ENCODE measurements at regions not wholly inside any gene's neighbourhood (a gene's known extent, or its start where the extent isn't known, plus 50 kb on each side); places are given as distances from the start of the nearest gene placed in this dataset.
"Not testable (repeated sequence)": the region's sequence is repeated elsewhere in the genome, so short reads cannot be mapped to it uniquely, and the experiment has no call there.

DNA sequence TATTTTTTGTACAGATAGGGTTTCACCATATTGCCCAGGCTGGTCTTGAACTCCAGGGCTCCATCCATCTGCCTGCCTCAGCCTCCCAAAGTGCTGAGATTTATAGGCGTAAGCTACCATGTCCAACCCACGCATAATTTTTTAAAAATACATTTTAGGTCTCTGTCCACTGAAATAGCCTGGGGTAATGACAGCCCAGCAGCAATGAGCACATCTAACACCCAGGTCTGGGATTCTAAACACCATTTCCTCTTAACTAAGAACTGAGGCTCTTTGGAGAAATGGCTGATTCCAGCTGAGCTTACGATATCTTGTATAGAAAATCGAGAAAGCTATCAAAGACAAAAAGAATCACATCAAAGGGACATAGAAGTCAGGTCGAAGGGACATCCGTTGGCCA, 245.3 kb downstream of the PARN start:
- 93 to 96% methylated on average over 4 to 6 of the region's 6 CpGs for WGBS, 2 experiments
- no peaks in the 10 kb centered on the region for H3K36me3 ChIP-seq (ENCODE audit: control insufficient read depth, insufficient read depth, low read length)
- no peaks in the 10 kb centered on the region for H3K27me3 ChIP-seq (ENCODE audit: control insufficient read depth, insufficient read depth, low read length, poor library complexity, severe bottlenecking)
- no peaks in the 10 kb centered on the region for H3K9me3 ChIP-seq (ENCODE audit: control insufficient read depth, low read length)
- H3K4me3 ChIP-seq (ENCODE audit: insufficient read depth, low read depth, low read length) = no peak overlapping the region
- no peaks in the 10 kb centered on the region for H3K4me1 ChIP-seq (ENCODE audit: control insufficient read depth, insufficient read depth, low read length)
- H3K27ac ChIP-seq (ENCODE audit: insufficient read depth, low read depth, low read length, poor library complexity, severe bottlenecking) = no peak overlapping the region

DNA sequence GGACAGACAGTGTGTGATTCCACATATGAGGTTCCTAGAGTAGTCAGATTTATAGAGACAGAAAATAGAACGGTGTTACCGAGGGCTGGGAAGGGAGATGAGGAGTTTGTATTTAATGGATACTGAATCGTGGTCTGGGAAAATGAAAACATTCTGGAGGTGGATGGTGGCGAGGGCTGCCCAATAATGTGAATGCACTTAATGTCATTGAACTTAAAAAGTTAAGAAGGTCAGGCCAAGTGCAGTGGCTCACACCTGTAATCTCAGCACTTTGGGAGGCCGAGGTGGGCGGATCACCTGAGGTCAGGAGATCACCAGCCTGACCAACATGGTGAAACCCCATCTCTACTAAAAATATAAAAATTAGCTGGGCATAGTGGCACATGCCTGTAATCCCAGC, 246.2 kb downstream of the PARN start:
- H3K4me1 ChIP-seq (ENCODE audit: control insufficient read depth, insufficient read depth, low read length); H3K27me3 ChIP-seq (ENCODE audit: control insufficient read depth, insufficient read depth, low read length, poor library complexity, severe bottlenecking); H3K9me3 ChIP-seq (ENCODE audit: control insufficient read depth, low read length); H3K4me3 ChIP-seq (ENCODE audit: insufficient read depth, low read depth, low read length); H3K27ac ChIP-seq (ENCODE audit: insufficient read depth, low read depth, low read length, poor library complexity, severe bottlenecking); H3K36me3 ChIP-seq (ENCODE audit: control insufficient read depth, insufficient read depth, low read length): not testable (repeated sequence)
- 93 to 96% methylated on average over 6 of the region's 6 CpGs for WGBS, 2 experiments

DNA sequence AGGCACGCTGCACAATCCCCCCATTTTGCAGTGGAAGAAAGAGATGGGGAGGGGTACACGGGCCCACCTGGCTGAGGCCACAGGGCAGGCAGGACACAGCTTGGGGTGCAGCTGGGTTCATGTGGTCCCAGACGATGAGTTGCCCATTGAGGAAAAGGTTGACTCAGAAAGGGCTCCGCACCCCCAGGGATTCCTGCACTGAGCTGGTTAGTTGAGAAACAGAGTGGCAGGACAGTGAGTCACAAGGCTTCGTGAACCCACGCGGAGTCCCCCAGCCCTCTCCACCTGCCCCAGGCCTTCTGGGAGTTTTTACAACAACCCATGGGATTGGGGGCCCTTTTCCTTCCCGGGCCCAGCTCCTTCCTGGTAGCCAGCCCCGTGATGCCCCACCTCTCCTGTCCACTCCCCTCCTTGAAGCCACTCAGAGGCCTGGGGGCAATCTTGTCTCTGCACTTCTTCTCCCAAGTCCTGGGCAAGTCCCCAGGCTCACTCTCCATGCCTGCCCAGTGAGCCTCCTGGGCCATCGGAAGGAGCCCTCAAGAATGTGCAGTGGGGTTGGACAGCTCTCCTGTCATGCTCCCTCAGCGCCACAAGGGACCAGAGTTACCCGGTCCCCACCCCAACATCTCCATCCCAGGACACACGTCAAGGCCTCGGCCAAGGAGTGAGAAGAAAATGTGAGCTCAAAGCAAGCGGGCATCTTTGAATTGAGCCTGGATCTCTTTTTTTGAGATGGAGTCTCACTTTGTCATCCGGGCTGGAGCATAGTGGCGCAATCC, 251.2 kb downstream of the PARN start:
- H3K27ac ChIP-seq (ENCODE audit: insufficient read depth, low read depth, low read length, poor library complexity, severe bottlenecking) = no peak overlapping the region
- H3K9me3 ChIP-seq (ENCODE audit: control insufficient read depth, low read length) = no peaks in the 10 kb centered on the region
- H3K27me3 ChIP-seq (ENCODE audit: control insufficient read depth, insufficient read depth, low read length, poor library complexity, severe bottlenecking) = no peaks in the 10 kb centered on the region
- H3K36me3 ChIP-seq (ENCODE audit: control insufficient read depth, insufficient read depth, low read length) = no peaks in the 10 kb centered on the region
- no peak overlapping the region for H3K4me3 ChIP-seq (ENCODE audit: insufficient read depth, low read depth, low read length)
- peaks cover 4% of the 10 kb centered on the region for H3K4me1 ChIP-seq (ENCODE audit: control insufficient read depth, insufficient read depth, low read length)
- WGBS, 2 experiments = 93% methylated on average over 17 of the region's 17 CpGs

DNA sequence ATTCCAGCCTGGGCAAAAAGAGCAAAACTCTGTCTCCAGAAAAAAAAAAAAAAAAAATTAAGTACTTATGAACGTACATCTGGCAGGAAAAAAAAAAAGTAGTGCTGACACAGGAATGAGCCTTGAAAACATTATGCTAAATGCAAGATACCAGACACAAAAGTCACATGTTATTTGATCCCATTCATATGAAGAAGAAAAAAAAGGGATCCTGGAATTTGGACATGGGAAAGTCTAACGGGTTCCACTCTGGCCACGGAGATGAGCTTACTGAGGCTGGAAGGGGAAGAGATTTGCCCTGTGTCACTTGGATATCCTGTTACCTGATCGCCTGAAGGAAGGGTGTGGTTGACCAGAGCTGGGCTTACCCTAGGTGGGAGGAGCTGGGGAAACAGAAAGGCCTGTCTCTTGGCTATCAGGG, 251.9 kb downstream of the PARN start:
- Histone ChIP-seq H3K4me1 (ENCODE audit: control insufficient read depth, insufficient read depth, low read length) (peaks cover 4% of the 10 kb centered on the region), H3K27me3 (ENCODE audit: control insufficient read depth, insufficient read depth, low read length, poor library complexity, severe bottlenecking) (no peaks in the 10 kb centered on the region), H3K4me3 (ENCODE audit: insufficient read depth, low read depth, low read length) (no peak overlapping the region), H3K9me3 (ENCODE audit: control insufficient read depth, low read length) (no peaks in the 10 kb centered on the region), H3K36me3 (ENCODE audit: control insufficient read depth, insufficient read depth, low read length) (no peaks in the 10 kb centered on the region), H3K27ac (ENCODE audit: insufficient read depth, low read depth, low read length, poor library complexity, severe bottlenecking) (no peak overlapping the region)
- 77 to 79% methylated on average over 3 to 4 of the region's 4 CpGs for WGBS, 2 experiments

DNA sequence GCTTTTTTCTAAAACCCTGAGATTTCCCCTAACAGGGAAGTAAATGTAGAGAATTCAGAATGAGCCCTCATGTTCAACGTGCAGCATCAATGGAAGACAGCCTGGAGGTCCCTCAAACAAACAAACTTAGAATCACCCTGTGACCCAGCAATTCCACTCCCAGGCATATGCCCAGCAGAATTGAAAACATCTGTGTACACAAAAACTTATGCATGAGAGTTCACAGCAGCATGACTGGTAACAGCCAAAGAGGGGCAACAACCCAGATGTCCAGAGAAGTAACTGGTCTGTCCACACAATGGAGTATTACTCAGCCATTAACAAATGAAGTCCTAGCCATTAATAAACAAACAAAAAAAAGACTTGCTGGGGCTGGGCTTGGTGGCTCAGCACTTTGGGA, 252.7 kb downstream of the PARN start:
- H3K4me3 ChIP-seq (ENCODE audit: insufficient read depth, low read depth, low read length) = no peak overlapping the region
- H3K36me3 ChIP-seq (ENCODE audit: control insufficient read depth, insufficient read depth, low read length) = no peaks in the 10 kb centered on the region
- WGBS, 2 experiments = 80 to 91% methylated on average over 1 of the region's 1 CpG
- peaks cover 5% of the 10 kb centered on the region for H3K4me1 ChIP-seq (ENCODE audit: control insufficient read depth, insufficient read depth, low read length)
- H3K27me3 ChIP-seq (ENCODE audit: control insufficient read depth, insufficient read depth, low read length, poor library complexity, severe bottlenecking) = no peaks in the 10 kb centered on the region
- no peak overlapping the region for H3K27ac ChIP-seq (ENCODE audit: insufficient read depth, low read depth, low read length, poor library complexity, severe bottlenecking)
- H3K9me3 ChIP-seq (ENCODE audit: control insufficient read depth, low read length) = no peaks in the 10 kb centered on the region

DNA sequence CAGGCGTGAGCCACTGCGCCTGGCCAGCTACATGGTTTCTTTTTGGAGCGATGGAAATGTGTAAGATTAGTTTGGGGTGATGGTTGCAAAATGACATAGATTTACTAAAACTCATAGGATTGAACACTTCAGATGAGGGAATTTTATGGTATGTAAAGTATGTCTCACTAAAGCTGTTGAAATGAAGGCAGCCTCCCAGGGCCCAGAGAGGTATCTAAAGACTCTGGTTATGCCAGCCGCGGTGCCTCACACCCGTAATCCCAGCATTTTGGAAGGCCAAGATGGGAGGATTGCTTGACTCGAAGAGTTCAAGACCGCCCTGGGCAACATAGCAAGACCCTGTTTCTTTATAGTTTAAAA, 254.9 kb downstream of the PARN start:
- 94% methylated on average over 7 to 8 of the region's 8 CpGs for WGBS, 2 experiments
- H3K9me3 ChIP-seq (ENCODE audit: control insufficient read depth, low read length) = no peaks in the 10 kb centered on the region
- no peak overlapping the region for H3K4me3 ChIP-seq (ENCODE audit: insufficient read depth, low read depth, low read length)
- peaks cover 9% of the 10 kb centered on the region for H3K4me1 ChIP-seq (ENCODE audit: control insufficient read depth, insufficient read depth, low read length)
- H3K27me3 ChIP-seq (ENCODE audit: control insufficient read depth, insufficient read depth, low read length, poor library complexity, severe bottlenecking) = no peaks in the 10 kb centered on the region
- no peaks in the 10 kb centered on the region for H3K36me3 ChIP-seq (ENCODE audit: control insufficient read depth, insufficient read depth, low read length)
- H3K27ac ChIP-seq (ENCODE audit: insufficient read depth, low read depth, low read length, poor library complexity, severe bottlenecking) = no peak overlapping the region

DNA sequence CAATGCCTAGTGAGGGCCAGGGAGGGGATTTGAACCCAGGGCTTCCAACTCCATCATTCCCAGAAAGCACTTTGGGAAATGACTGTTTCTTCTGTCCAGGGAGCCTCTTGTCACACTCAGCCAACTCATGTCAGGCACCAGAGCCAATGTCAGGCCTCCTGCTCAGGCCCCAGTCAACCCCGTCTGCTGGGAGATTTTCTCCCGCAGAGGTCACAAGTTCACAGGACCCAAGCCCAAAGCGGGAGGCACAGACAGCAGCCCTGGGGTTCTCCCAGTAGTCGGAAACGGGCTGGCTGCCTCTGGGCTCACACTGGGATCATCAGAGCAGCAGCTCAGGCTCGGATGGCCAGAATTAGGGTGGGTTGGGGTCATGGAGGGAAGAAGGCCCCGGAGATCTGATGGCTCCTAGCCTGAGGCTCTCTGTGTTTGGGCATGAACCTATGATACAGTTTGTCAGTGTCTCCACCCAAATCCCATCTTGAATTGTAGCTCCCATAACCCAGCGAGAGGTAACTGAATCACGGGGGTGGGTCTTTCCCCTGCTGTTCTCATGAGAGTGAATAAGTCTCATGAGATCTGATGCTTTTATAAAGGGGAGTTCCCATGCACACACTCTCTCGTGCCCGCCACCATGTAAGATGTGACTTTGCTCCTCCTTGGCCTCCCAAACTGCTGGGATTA, 255.5 kb downstream of the PARN start:
- H3K9me3 ChIP-seq (ENCODE audit: control insufficient read depth, low read length) = no peaks in the 10 kb centered on the region
- H3K27me3 ChIP-seq (ENCODE audit: control insufficient read depth, insufficient read depth, low read length, poor library complexity, severe bottlenecking) = no peaks in the 10 kb centered on the region
- no peak overlapping the region for H3K4me3 ChIP-seq (ENCODE audit: insufficient read depth, low read depth, low read length)
- H3K27ac ChIP-seq (ENCODE audit: insufficient read depth, low read depth, low read length, poor library complexity, severe bottlenecking) = no peak overlapping the region
- WGBS, 2 experiments = 90% methylated on average over 11 of the region's 11 CpGs
- H3K36me3 ChIP-seq (ENCODE audit: control insufficient read depth, insufficient read depth, low read length) = no peaks in the 10 kb centered on the region
- H3K4me1 ChIP-seq (ENCODE audit: control insufficient read depth, insufficient read depth, low read length) = peaks cover 9% of the 10 kb centered on the region

DNA sequence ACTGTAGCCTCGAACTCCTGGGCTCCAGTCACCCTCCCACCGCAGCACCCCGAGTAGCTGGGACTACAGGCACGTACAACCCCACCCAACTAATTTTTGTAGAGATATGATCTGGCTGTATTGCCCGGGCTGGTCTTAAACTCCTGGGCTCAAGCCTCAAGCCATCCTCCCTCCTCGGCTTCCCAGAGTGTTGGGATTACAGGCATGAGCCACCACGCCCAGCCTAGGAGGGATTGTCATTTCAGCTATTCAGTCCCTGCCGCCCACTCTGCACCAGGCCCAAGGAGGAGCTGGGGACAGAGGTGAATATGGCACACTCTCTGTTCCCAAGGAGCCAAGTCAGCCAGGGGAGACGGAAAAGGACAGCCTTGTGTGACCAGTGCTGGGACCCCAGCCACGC, 256.2 kb downstream of the PARN start:
- Histone ChIP-seq H3K9me3 (ENCODE audit: control insufficient read depth, low read length) (no peaks in the 10 kb centered on the region), H3K36me3 (ENCODE audit: control insufficient read depth, insufficient read depth, low read length) (no peaks in the 10 kb centered on the region), H3K4me3 (ENCODE audit: insufficient read depth, low read depth, low read length) (no peak overlapping the region), H3K4me1 (ENCODE audit: control insufficient read depth, insufficient read depth, low read length) (peaks cover 9% of the 10 kb centered on the region), H3K27me3 (ENCODE audit: control insufficient read depth, insufficient read depth, low read length, poor library complexity, severe bottlenecking) (no peaks in the 10 kb centered on the region), H3K27ac (ENCODE audit: insufficient read depth, low read depth, low read length, poor library complexity, severe bottlenecking) (no peak overlapping the region)
- 86 to 87% methylated on average over 10 of the region's 10 CpGs for WGBS, 2 experiments

DNA sequence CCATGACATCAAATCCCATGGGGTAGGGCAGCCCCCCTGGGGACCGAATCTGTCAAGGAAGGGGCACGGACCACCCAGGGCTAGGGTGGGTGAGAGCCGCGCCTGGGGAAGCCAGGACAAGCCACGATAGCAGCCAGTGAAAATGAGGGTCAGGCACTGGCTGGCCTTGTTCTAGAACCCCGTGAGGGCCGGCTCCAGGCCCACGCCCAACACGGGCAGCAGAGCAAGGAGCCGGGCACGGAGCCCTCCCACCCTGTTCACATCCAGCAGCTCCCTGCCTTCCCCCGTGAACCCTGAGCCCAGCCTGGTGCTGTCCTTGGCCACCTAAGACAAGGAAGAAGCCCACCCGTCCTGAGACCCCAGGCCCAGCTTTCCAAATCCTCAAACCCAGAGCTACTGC, 256.7 kb downstream of the PARN start:
- Histone ChIP-seq H3K4me1 (ENCODE audit: control insufficient read depth, insufficient read depth, low read length) (peaks cover 9% of the 10 kb centered on the region), H3K4me3 (ENCODE audit: insufficient read depth, low read depth, low read length) (no peak overlapping the region), H3K27ac (ENCODE audit: insufficient read depth, low read depth, low read length, poor library complexity, severe bottlenecking) (no peak overlapping the region), H3K27me3 (ENCODE audit: control insufficient read depth, insufficient read depth, low read length, poor library complexity, severe bottlenecking) (no peaks in the 10 kb centered on the region), H3K36me3 (ENCODE audit: control insufficient read depth, insufficient read depth, low read length) (no peaks in the 10 kb centered on the region), H3K9me3 (ENCODE audit: control insufficient read depth, low read length) (no peaks in the 10 kb centered on the region)
- 92 to 93% methylated on average over 13 of the region's 13 CpGs for WGBS, 2 experiments

DNA sequence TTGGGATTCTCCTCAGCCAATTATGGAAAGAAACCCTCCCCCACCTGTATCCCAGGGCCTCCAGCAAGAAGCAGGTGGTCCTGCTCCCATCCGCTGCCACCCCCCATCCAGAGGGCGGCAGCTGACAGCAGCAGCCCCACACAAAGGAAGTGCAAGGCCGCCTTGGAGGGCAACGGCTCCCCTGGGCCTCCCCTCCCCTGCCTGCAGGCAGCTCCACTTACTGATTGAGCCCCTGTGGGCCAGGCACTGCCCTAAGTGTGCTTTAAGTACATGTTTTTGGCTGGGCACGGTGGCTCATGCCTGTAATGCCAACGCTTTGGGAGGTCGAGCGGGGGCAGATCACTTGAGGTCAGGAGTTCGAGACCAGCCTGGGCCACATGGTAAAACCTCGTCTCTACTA, 257.6 kb downstream of the PARN start:
- 59 to 64% methylated on average over 10 of the region's 10 CpGs for WGBS, 2 experiments
- Histone ChIP-seq H3K4me3 (ENCODE audit: insufficient read depth, low read depth, low read length) (no peak overlapping the region), H3K27me3 (ENCODE audit: control insufficient read depth, insufficient read depth, low read length, poor library complexity, severe bottlenecking) (no peaks in the 10 kb centered on the region), H3K4me1 (ENCODE audit: control insufficient read depth, insufficient read depth, low read length) (peaks cover 5% of the 10 kb centered on the region), H3K36me3 (ENCODE audit: control insufficient read depth, insufficient read depth, low read length) (no peaks in the 10 kb centered on the region), H3K27ac (ENCODE audit: insufficient read depth, low read depth, low read length, poor library complexity, severe bottlenecking) (no peak overlapping the region), H3K9me3 (ENCODE audit: control insufficient read depth, low read length) (no peaks in the 10 kb centered on the region)
